Uterus (tissue), 3 donors: ENCODE measurements at regions not wholly inside any gene's neighbourhood (a gene's known extent, or its start where the extent isn't known, plus 50 kb on each side); places are given as distances from the start of the nearest gene placed in this dataset.

Experiments
- DNase-seq, 2 donors: peaks; one replicate each; pipeline ENCODE4 v3.0.0-alpha.2; 2019 to 2020
- H3K27ac ChIP-seq, 2 donors: fragments of 200-600 bp; sonication (generic); 1 replicate in 1 of 2; 2 replicates in 1 of 2; pipeline ENCODE4 v1.5.1; 2016 to 2018
- H3K27me3 ChIP-seq, 2 donors: fragments of 200-600 bp; sonication (generic); one replicate each; pipeline ENCODE4 v1.5.1; 2018 to 2019; ENCODE audit warnings: control low read depth in 1 of 2
- H3K36me3 ChIP-seq, 2 donors: fragments of 200-600 bp; sonication (generic); one replicate each; pipeline ENCODE4 v1.5.1; 2019; ENCODE audit warnings: control low read depth in 1 of 2
- H3K4me1 ChIP-seq, 2 donors: fragments of 200-600 bp; sonication (generic); one replicate each; pipeline ENCODE4 v1.5.1; 2018 to 2019; ENCODE audit warnings: control low read depth in 1 of 2
- H3K4me3 ChIP-seq, 2 donors: fragments of 200-600 bp; sonication (generic); 1 replicate in 1 of 2; 2 replicates in 1 of 2; pipeline ENCODE4 v1.5.1; 2018 to 2019; ENCODE audit warnings: mild to moderate bottlenecking in 1 of 2
- H3K9me3 ChIP-seq, 2 donors: fragments of 200-600 bp; sonication (generic); one replicate each; pipeline ENCODE4 v1.5.1; 2019; ENCODE audit warnings: control low read depth in 1 of 2
- CTCF ChIP-seq, 4 experiments: fragments of 200-600 bp in 2 of 4; fragments of 450-650 bp in 2 of 4; sonication (generic) in 2 of 4; IDR thresholded peaks; one replicate each; pipeline ENCODE4 v1.5.1; 2016 to 2019; ENCODE audit warnings: antibody characterized with exemption in 4 of 4, mild to moderate bottlenecking in 2 of 4, moderate library complexity in 1 of 4
- POLR2A ChIP-seq, 2 donors: fragments of 450-650 bp; IDR thresholded peaks; one replicate each; pipeline ENCODE4 v1.6.1; 2016; ENCODE audit warnings: antibody characterized with exemption in 2 of 2, mild to moderate bottlenecking in 1 of 2, moderate library complexity in 1 of 2
- intact Hi-C: fragments of 100-400 bp; cut with DNase I; formaldehyde crosslinking; loops from one replicate; pipeline ENCODE4 v1.15.1; 2023; ENCODE audit warnings: low total_unique reads
- donor health status: DM: yes; HTN: yes; CAD: no.

GRCh38 chr14:98507264-98507663 lies 764.7 kb downstream of the BCL11B start:
- Histone ChIP-seq H3K4me3 (no peak overlapping the region), H3K9me3 (peaks cover 0 to 2% of the 10 kb centered on the region in 2 donors), H3K27ac (no peak overlapping the region), H3K27me3 (no peaks in the 10 kb centered on the region), H3K4me1 (no peaks in the 10 kb centered on the region), H3K36me3 (no peaks in the 10 kb centered on the region)
- no peak for DNase-seq
- TF ChIP-seq CTCF (IDR thresholded peaks at IDR 0.05) (no peak), POLR2A (IDR thresholded peaks at IDR 0.05) (no peak)
- intact Hi-C loops = no loop called here

- Histone ChIP-seq H3K4me1 (no peaks in the 10 kb centered on the region), H3K4me3 (no peak overlapping the region), H3K27ac (no peak overlapping the region), H3K27me3 (no peaks in the 10 kb centered on the region), H3K9me3 (no peaks in the 10 kb centered on the region), H3K36me3 (no peaks in the 10 kb centered on the region)
- intact Hi-C loops = no loop called here
- DNase-seq = no peak
- TF ChIP-seq CTCF (IDR thresholded peaks at IDR 0.05) (no peak), POLR2A (IDR thresholded peaks at IDR 0.05) (no peak)
Observed at GRCh38 chr14:98510392-98510791, 761.6 kb downstream of the BCL11B start.

DNA sequence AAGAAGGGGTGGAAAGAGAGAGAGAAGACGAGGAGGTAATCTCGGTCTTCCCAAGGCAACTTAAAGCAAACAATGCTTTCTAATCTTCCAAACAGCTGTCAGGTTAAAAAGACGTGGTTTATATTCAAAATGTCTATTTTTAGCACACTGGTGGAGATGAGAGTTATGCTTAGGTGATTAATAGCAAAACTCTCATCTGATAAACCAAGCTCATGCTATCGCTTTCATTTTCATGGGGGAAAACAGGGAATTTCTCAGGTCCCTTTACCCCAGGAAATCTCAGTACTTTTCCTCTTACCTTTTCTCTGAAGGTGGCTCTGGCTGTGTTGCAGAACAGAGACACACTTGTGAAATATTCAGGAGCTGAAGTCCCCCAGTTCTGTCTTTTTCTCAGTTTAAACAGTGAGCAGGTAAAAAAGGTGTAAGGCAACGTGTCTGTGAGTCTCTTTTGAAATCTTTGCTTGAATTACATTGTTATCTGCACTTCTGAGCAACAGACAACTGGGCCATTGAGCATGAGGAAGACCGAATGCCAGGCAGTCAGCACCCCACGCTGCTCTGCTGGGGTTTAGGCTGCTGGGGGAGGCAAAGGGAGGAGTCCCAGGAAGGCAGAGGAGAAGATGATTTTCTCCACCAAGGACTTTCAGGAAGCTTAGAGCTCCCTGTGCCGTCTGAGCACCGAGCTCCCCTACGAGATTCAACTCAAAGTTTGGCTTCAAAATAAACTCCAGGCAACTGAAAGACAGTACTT lies 759.3 kb downstream of the BCL11B start:
- no peak for TF ChIP-seq POLR2A (IDR thresholded peaks at IDR 0.05)
- no peak for TF ChIP-seq CTCF (IDR thresholded peaks at IDR 0.05)
- H3K36me3 ChIP-seq = no peaks in the 10 kb centered on the region
- no peak overlapping the region for H3K27ac ChIP-seq
- H3K9me3 ChIP-seq = no peaks in the 10 kb centered on the region
- no peak overlapping the region for H3K4me3 ChIP-seq
- no peaks in the 10 kb centered on the region for H3K27me3 ChIP-seq
- no peak for DNase-seq
- H3K4me1 ChIP-seq = no peaks in the 10 kb centered on the region
- intact Hi-C loops = no loop called here

DNA sequence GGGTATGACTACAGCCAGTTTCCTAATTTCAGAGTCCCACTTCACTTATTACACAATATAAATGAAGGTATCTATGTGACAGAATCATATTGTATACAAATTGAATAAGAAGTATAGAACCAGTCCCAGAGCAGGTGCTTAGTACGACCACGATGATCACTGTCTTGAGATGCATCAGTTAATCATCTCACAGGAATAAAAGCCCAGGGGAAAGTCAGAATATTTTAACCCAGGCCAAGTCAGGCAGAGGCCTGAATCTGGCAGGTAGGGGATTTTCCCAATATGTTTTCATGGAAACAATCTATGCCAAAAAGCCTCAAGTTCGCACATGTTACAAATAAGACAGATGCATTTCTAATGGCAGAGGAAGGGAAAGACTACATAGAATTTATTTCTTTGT lies 758.4 kb downstream of the BCL11B start:
- DNase-seq = no peak
- TF ChIP-seq POLR2A (IDR thresholded peaks at IDR 0.05) (no peak), CTCF (IDR thresholded peaks at IDR 0.05) (no peak)
- H3K4me1 ChIP-seq = no peaks in the 10 kb centered on the region
- H3K9me3 ChIP-seq = no peaks in the 10 kb centered on the region
- H3K27ac ChIP-seq = no peak overlapping the region
- no peak overlapping the region for H3K4me3 ChIP-seq
- H3K36me3 ChIP-seq = no peaks in the 10 kb centered on the region
- H3K27me3 ChIP-seq = no peaks in the 10 kb centered on the region
- intact Hi-C loops = no loop called here

DNA sequence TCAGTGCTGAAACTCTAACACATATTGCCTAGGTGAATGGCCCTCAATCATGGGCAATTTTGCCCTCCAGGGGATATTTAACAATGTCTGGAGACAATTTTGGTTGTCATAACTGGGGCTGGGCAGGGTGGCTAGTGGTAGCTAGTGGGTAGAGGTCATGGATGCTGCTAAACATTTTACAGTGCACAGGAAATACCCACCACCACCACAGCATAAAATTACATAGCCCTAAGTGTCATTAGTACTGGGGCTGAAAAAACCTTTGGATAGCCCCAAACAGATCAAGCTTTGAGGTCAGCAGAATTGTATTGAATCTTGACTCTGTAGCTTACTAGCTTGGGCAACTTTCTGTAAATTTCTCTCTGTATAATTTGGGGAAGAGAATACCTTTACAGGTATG lies 758.0 kb downstream of the BCL11B start:
- no peaks in the 10 kb centered on the region for H3K9me3 ChIP-seq
- TF ChIP-seq POLR2A (IDR thresholded peaks at IDR 0.05) (no peak), CTCF (IDR thresholded peaks at IDR 0.05) (no peak)
- intact Hi-C loops = no loop called here
- H3K4me1 ChIP-seq = no peaks in the 10 kb centered on the region
- H3K4me3 ChIP-seq = no peak overlapping the region
- no peak overlapping the region for H3K27ac ChIP-seq
- DNase-seq = no peak
- no peaks in the 10 kb centered on the region for H3K36me3 ChIP-seq
- no peaks in the 10 kb centered on the region for H3K27me3 ChIP-seq
